GM18507 (cell line): ENCODE measurements at regions not wholly inside any gene's neighbourhood (a gene's known extent, or its start where the extent isn't known, plus 50 kb on each side); places are given as distances from the start of the nearest gene placed in this dataset.
"Not testable (repeated sequence)": the region's sequence is repeated elsewhere in the genome, so short reads cannot be mapped to it uniquely, and the experiment has no call there.

Experiments
- DNase-seq: peaks from one replicate; pipeline ENCODE4 v3.0.0; 2011; ENCODE audit warnings: low read depth; ENCODE audit not compliant: insufficient read length; ENCODE audit errors: extremely low spot score
- FAIRE-seq: peaks from 2 replicates; lab custom pipeline; 2011; peaks lifted over from hg19 to GRCh38; lab: Jason Lieb, UNC

DNA sequence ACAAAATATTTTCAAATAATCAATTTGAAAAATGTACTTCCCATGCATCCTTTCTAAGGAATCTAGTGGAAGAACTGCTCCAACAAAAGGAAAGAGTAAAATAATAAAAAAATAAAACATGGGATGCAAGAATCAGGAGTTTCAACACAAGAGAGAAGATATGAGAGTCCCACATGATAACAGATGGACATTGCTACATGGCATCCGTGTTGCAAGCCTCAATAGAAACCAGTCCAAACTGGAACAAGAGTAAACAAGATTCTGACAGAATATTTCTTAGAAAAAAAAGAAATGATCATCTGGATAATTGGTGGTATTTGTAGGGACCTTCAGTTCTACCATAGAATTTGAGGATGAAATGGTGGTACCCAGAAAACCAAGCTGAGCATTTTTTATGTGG is 186.8 kb downstream of the FRK start:
- FAIRE-seq (no peak), DNase-seq (no peak)

DNA sequence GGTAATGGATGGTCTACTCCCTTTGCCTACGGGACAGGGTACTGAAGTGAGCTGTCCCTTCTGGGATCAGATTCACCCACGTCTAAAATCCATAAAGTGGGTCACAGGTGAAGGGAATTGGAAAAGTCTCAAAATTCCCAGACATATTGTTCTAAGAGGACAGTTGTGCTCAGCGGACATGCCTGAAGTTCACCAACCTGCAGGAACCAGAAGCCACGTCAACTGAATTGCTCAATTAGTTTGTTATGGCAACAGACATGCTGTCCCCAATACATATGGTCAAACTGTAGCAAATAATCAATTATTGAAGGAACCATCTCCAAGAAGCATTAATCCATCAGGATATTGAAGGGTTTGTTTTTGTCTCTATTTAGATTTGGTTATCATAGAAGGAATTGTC is 190.2 kb downstream of the FRK start:
- FAIRE-seq (no peak), DNase-seq (no peak)

DNA sequence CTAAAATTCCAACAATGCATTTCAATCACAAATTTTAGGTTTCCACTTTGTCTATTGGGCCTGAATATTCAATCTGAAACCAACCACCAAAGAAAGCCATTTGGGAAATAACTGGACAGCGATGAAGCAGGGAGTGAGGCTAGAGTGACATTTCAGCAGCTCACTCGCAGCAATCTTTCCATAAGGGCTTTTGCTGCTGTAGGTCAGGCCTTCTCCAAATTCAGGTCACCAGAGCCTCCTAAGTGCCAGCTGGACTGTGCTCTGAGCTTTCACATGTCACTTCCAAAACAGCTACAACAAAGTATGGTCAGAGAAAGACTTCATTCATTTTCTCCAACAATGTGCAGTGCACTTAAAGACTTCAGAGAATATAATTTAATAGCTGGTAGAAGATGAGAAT is 194.8 kb downstream of the FRK start:
- FAIRE-seq (no peak), DNase-seq (no peak)

DNA sequence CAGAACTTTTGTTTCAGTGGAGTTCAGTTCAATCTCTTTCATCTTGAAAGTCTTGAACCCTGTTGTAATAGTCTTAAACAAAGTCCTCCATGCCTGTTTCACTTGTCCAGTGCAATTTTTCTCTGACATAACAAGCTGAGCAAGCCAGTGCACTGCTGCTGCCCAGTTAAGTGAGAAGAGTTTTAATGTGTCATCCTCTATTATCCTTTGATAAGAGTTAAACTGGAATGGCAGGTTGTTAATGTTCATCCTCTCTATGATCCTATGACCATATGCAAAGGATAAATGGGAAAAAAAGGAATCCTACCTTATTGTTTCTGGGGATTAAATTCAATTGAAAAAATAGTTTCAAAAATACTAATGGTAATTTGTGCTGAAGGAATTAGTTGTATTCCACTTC is 197.5 kb downstream of the FRK start:
- no peak for FAIRE-seq
- DNase-seq: no peak

DNA sequence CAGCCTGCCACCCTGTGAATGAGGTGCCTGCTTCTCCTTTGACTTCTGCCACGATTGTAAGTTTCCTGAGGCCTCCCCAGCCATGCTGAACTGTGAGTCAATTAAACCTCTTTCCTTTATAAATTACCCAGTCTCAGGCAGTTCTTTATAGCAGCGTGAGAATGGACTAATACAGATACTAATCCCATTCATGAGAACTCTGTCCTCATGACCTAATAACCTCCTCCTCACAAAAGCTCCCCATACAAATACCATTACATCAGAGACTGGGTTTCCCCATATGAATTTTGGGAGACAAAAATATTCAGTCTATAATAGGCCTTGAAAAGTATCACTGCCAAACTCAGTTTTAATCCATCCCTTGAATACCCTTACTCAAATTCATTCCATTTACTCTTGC is 199.0 kb downstream of the FRK start:
- not testable (repeated sequence) for DNase-seq, FAIRE-seq

DNA sequence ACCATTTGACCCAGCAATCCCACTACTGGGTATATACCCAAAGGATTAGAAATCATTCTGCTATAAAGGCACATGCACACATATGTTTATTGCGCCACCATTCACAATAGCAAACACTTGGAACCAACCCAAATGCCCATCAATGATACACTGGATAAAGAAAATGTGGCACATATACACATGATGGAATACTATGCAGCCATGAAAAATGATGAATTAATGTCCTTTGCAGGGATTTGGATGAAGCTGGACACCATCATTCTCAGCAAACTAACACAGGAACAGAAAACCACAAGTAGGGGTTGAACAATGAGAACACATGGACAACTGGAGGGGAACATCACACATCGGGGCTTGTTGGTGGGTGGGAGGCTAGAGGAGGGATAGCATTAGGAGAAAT is 201.1 kb downstream of the FRK start:
- DNase-seq, FAIRE-seq: not testable (repeated sequence)

DNA sequence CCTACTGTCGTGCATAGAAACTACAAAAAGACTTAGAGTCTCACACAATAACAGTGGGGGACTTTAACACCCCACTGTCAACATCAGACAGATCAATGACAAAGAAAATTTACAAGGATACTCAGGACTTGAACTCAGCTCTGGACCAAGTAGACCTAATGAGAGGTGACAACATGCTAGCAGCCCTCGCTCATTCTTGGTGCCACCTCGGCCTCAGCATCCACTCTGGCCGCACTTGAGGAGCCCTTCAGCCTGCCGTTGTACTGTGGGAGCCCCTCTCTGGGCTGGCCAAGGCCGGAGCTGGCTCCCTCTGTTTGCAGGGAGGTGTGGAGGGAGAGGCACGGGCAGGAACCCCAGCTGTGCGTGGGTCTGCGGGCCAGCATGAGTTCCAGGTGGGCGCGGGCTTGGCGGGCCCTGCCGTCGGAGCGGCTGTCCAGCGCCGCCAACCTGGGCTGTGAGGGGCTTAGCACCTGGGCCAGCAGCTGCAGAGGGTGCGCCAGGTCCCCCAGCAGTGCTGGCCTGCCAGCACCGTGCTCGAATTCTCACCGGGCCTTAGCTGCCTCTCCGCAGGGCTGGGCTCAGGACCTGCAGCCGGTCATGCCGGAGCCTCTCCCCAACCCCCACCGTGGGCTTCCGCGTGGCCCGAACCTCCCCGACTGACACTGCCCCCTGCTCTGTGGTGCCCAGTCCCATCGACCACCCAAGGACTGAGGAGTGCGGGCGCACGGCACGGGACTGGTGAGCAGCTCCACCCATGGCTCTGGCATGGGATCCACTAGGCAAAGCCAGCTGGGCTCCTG is 205.6 kb downstream of the FRK start:
- DNase-seq: no peak
- FAIRE-seq: no peak

DNA sequence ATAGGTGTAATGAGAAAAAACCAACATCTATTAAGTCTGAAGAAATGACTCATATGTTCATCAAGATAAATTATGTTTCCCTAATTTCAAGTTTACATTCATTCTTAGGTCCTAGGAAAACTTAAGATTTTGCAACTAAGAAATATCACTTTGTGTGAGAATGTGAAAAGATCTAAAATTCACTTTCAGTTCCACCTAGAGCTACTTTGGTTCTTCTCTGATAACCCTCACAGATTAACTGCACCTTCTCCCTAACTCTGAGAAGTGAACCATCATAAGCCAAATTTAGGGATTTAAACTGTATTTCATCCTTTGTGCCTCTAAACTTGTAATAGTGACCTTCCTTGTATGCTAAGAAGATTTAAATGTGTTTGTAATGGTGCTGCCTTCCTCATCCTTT is 213.0 kb downstream of the FRK start:
- FAIRE-seq: no peak

DNA sequence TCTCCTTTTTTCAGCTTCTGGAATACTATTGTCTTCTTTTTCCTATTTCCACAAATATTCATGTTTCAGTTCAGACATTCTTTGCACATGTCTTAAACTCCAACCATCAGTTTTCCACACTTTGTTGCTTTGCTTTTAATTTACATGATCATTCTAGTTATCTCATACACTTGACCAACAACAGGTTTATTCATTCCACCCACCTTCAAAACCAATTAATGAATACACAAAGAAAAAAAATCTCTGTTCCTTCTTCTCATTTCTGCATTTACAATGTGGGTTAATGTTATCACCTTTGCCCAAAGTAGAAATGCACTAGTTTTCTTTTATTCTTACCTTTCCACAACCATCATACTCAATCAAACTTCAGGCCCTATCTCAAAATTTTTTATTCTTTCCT is 216.7 kb downstream of the FRK start:
- FAIRE-seq: no peak

More for the DNA sequence above, 213.0 kb downstream of the FRK start:
- no peak for DNase-seq

DNA sequence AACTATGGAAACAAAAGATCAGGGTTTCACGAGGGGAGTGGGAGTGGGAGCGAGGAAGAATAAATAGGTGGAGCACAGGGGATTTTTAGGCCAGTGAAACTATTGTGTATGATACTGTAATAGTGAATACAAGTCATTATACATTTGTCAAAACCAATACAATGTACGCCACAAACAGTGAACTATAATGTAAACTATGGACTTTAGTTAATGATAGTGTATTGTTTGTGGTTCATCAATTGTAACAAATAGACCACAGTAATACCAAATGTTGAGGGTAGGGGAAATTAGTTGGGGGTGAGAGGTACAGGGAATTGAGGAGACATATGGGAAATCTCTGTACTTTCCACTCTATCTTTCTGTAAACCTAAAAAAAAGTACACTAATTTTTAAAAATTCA is 218.4 kb downstream of the FRK start:
- FAIRE-seq: no peak
- no peak for DNase-seq

More for the DNA sequence above, 216.7 kb downstream of the FRK start:
- DNase-seq: no peak

DNA sequence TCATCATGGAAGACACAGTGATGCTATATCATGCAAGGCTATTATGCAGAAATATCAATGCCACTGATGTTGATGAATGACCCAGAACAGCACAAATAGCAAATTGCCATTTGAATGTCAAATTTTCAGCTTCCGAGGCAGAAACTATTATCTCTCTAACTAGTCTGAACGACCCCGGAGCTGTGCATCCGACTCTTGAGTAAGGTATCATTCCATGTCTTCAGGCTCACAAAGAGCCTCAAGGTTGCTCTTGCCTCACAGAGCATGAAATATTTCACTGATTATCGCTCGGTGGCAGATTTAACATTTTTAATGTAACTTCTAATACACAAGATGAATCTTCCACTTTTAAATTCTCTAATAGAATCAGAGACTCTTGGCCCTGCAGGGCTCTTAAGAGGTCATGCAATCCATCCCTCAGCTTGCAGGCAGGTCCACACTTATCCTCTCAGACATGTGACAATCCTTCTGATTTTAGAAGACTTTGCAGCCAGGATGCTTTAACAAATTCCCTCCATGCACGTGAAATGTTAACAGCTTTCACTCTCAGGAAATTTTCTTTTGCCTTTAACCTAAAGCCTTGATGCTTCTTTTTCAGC is 221.0 kb downstream of the FRK start:
- no peak for FAIRE-seq
- DNase-seq: no peak

DNA sequence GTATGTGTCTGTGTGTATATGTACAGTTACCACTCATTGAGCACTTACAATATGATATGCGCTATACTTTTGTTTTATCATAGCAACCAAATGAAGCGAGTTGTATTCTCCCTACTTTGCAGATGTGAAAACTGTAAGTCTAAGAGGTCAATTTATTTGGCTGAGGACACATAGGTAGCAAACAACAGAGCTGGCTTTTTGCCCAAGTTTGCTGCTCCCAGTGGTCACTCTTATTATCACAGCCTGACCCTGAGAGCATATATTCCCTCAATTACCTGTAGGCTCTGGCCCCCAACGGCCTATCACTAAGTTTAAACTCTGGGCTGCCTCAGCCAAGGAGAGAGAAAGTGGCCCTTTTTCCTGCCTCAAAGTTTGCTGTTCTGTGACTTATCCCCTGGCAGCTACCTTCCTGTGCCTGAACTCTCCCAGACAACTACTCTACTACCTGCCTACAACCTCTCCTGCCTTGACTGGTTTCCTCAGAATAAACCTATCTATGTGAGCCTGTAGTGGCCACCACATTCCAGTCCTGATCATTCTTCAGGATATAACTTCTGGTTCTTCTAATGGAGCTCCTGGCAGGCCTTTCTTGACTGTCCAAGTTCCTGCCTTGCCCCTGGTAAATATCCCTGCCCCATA is 221.8 kb downstream of the FRK start:
- DNase-seq: no peak
- FAIRE-seq: peak; percentile 74

DNA sequence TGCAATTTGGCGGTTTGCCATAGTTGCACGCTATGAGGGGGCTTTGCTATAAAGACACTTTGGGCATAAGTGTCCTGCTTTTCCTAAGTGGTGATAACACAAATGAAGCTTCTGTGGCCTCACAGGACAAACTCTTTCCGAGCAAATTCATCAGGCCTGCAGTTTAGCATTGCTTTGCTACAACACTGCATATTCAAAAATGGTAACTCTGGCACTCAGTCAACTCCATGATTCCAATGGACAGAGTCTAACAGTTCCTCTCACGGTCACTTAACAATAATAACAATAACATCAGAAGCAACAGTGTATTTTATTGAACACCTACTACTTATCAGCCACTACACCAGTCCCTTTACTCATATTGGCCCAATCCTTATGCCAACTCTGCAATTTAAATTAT is 222.5 kb downstream of the FRK start:
- DNase-seq (no peak), FAIRE-seq (no peak)

DNA sequence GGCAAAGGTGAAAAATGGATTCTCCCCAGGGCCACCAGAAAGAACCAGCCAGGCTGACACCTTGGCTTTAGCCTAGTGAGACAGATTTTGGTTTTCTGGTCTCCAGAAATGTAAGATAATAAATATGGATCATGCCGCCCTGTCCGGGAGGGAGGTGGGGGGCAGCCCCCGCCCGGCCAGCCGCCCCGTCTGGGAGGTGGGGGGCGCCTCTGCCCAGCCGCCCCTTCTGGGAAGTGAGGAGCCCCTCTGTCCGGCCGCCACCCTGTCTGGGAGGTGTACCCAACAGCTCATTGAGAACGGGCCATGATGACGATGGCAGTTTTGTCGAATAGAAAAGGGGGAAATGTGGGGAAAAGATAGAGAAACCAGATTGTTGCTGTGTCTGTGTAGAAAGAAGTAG is 224.3 kb downstream of the FRK start:
- FAIRE-seq, DNase-seq: not testable (repeated sequence)

DNA sequence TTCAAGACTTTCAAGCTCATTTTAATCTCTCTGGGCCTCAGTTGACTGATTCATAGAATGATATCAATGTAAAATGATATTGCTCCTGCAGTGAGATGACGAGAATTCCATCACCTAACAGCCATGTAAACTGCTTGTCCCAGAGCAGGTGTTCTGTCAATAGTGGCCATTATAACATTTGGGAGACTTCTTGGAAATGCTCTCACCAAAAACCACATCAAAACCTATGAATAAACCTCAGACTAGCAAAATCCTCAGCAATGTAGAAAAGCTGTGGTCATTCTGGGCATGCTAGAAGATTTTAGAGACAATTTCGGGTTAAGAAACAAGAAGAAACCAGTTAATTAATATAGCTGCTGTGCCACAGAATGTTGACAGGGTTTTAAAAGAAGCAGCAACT is 225.4 kb downstream of the FRK start:
- FAIRE-seq (no peak), DNase-seq (no peak)

DNA sequence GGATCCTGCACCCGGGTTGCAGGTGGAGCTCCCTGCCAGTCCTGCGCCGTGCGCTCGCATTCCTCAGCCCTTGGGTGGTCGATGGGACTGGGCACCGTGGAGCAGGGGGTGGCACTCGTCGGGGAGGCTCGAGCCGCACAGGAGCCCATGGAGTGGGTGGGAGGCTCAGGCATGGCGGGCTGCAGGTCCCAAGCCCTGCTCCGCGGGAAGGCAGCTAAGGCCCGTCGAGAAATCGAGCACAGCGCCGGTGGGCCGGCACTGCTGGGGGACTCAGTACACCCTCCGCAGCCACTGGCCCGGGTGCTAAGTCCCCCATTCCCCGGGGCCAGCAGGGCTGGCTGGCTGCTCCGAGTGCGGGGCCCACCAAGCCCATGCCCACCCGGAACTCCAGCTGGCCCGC is 226.1 kb downstream of the FRK start:
- not testable (repeated sequence) for DNase-seq, FAIRE-seq

DNA sequence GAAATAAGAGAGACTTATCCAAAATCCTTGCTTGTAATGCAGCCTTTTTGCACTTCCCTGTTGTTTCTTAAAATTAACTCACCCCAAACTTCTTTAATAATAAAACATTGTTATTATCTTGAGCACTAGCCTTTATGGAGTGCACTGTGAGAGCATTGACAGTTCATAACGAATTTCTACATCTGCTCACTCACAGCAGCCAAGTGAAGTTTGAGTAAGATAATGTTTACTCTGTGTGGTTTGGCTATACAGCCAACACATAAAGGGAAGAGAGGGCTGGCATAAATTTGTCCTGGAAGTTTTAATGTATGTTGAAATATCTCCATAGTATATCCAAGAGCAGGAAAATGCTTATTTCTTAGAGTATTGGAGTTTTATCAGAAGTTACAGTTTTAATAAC is 227.9 kb downstream of the FRK start:
- FAIRE-seq (no peak), DNase-seq (no peak)

DNA sequence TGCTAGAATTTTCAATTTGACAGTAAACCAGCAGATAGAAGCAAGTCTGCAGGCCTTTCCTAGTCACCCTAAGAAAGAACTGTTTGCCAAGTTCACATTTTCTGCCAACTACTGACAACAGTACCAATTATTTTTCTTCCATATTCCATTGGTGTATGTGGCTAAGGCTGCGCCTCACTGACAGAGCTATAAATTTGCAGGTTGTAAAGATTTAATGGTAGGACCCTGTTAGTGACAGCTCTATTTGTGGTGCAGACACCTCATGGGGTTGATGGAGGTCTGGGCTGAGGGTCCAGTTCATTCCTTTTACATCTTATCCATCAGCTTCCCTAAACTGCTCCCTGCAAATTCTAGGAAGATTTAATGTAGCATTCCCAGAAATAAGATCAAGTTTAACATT is 228.5 kb downstream of the FRK start:
- DNase-seq: no peak
- no peak for FAIRE-seq

DNA sequence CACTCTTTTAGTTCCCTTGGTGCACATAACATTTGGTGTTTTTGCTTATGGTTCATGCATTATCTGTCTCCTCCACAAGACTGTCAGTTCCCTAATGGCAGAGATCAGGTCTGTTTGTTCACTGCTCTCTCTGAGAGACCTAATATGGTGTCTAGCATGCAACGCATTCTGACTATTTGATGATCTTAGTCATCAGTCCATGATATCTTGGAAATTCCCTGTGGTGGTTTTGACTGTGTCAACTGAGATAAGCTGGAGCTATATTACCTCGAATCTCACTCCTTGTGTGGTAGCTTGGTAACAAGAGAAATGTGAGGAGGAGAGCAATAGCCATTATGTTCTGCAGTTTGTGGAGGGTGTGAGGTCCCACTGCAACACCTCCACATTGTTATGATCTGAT is 229.8 kb downstream of the FRK start:
- DNase-seq: no peak
- no peak for FAIRE-seq

DNA sequence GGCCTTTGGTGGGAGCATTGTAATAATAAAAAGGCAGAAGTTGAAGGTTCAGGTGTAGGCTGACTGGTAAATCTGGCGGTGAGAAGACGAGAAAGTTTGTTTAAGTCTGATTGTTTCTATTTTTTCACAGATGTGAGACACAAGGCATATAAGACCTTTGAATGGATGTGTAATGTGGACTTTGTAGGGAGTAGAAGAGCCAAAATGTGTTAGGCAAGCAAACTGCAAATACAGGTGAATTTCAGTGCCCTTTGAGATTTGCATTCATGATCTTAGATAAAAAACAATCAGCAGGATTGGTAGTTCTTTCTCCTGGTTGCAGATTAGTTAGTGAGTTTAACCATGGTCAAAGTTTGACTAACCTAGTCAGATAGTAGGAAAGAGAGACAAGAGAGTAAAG is 238.9 kb downstream of the FRK start:
- no peak for DNase-seq
- FAIRE-seq: no peak

DNA sequence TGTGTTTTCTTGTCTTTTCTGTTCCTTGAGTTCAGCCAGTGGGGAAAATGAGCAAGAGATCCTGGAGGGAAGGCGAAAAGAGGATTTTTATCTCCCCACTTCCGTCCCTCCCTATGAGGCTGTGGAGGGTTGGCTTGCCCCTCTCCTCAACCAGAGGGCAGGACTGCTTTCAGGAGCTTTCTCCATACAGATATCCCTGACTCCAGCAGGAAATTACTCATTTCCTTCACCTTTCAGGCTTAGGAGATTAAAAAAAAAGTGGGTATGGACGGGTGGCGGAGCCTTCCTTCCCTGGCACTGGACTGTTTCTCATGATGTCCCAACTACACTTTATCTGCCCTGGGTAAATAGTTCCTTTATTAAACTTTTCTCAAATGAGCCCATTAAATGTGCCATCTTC is 241.2 kb downstream of the FRK start:
- DNase-seq (no peak), FAIRE-seq (no peak)
